SK-N-SH treated with all-trans-retinoic acid at 6 μM for 48 hours (cell line): ENCODE measurements at regions not wholly inside any gene's neighbourhood (a gene's known extent, or its start where the extent isn't known, plus 50 kb on each side); places are given as distances from the start of the nearest gene placed in this dataset.

ENCODE experiments used
- ATAC-seq: fragments of 200-7000 bp; cut with Tn5 transposase; 3 replicates; pipeline ENCODE4 v1.9.1; 2020; ENCODE audit warnings: mild to moderate bottlenecking, moderate library complexity
- ARNTL ChIP-seq: fragments of 450-650 bp; formaldehyde crosslinking; IDR thresholded peaks from 2 replicates; pipeline ENCODE4 v1.5.0; 2020; ENCODE audit warnings: low read depth, mild to moderate bottlenecking, moderate library complexity, borderline replicate concordance
- BACH2 ChIP-seq: fragments of 250-450 bp; sonication (Bioruptor Pico); IDR thresholded peaks from 2 replicates; pipeline ENCODE4 v1.9.0; 2021; ENCODE audit warnings: mild to moderate bottlenecking, borderline replicate concordance
- CREB5 ChIP-seq: fragments of 250-450 bp; sonication (Bioruptor Pico); IDR thresholded peaks from 2 replicates; pipeline ENCODE4 v1.5.1; 2020; ENCODE audit warnings: low read depth, mild to moderate bottlenecking, moderate library complexity
- CSDC2 ChIP-seq: fragments of 250-450 bp; sonication (Bioruptor Pico); IDR thresholded peaks from 2 replicates; pipeline ENCODE4 v1.5.0; 2020; ENCODE audit warnings: mild to moderate bottlenecking, moderate library complexity
- ESRRG ChIP-seq: fragments of 250-450 bp; sonication (Bioruptor Pico); IDR thresholded peaks from 2 replicates; pipeline ENCODE4 v1.6.1; 2021; ENCODE audit warnings: mild to moderate bottlenecking
- ISL1 ChIP-seq: fragments of 250-450 bp; sonication (Bioruptor Pico); IDR thresholded peaks from 2 replicates; pipeline ENCODE4 v2.1.2; 2022; ENCODE audit warnings: mild to moderate bottlenecking, moderate library complexity
- POU6F1 ChIP-seq: fragments of 250-450 bp; sonication (Bioruptor Pico); IDR thresholded peaks from 2 replicates; pipeline ENCODE4 v1.8.0; 2021; ENCODE audit warnings: low read depth, mild to moderate bottlenecking, moderate library complexity, borderline replicate concordance
- PPARA ChIP-seq: fragments of 250-450 bp; sonication (Bioruptor Pico); IDR thresholded peaks from 2 replicates; pipeline ENCODE4 v1.5.0; 2020; ENCODE audit warnings: mild to moderate bottlenecking, borderline replicate concordance
- RARB ChIP-seq: fragments of 250-450 bp; sonication (Bioruptor Pico); IDR thresholded peaks from 2 replicates; pipeline ENCODE4 v1.8.0; 2021; ENCODE audit warnings: mild to moderate bottlenecking, moderate library complexity
- SNAI2 ChIP-seq: fragments of 250-450 bp; sonication (Bioruptor Pico); IDR thresholded peaks from 2 replicates; pipeline ENCODE4 v1.5.0; 2020; ENCODE audit warnings: mild to moderate bottlenecking, moderate library complexity
- TCF4 ChIP-seq: fragments of 250-450 bp; sonication (Bioruptor Pico); IDR thresholded peaks from 2 replicates; pipeline ENCODE4 v1.8.0; 2021; ENCODE audit warnings: mild to moderate bottlenecking, moderate library complexity, borderline replicate concordance
- TOX ChIP-seq: fragments of 250-450 bp; sonication (Bioruptor Pico); IDR thresholded peaks from 2 replicates; pipeline ENCODE4 v1.8.0; 2021; ENCODE audit warnings: mild to moderate bottlenecking, moderate library complexity, borderline replicate concordance
- TSHZ2 ChIP-seq: fragments of 250-450 bp; sonication (Bioruptor Pico); IDR thresholded peaks from 2 replicates; pipeline ENCODE4 v1.5.0; 2020; ENCODE audit warnings: mild to moderate bottlenecking, moderate library complexity
- ZC3H10 ChIP-seq: fragments of 250-450 bp; sonication (Bioruptor Pico); IDR thresholded peaks from 2 replicates; pipeline ENCODE4 v1.5.1; 2021; ENCODE audit warnings: mild to moderate bottlenecking, moderate library complexity
- ZFP3 ChIP-seq: fragments of 250-450 bp; sonication (Bioruptor Pico); IDR thresholded peaks from 2 replicates; pipeline ENCODE4 v1.5.0; 2020; ENCODE audit warnings: mild to moderate bottlenecking, moderate library complexity
- ZFP30 ChIP-seq: fragments of 450-650 bp; formaldehyde crosslinking; IDR thresholded peaks from 2 replicates; pipeline ENCODE4 v1.5.0; 2022; ENCODE audit warnings: mild to moderate bottlenecking, moderate library complexity
- ZNF565 ChIP-seq: fragments of 450-650 bp; formaldehyde crosslinking; conservative IDR thresholded peaks from 2 replicates; pipeline ENCODE4 v1.5.0; 2020; ENCODE audit warnings: low read depth, mild to moderate bottlenecking, moderate library complexity
- ZNF70 ChIP-seq: fragments of 450-650 bp; formaldehyde crosslinking; IDR thresholded peaks from 2 replicates; pipeline ENCODE4 v1.5.0; 2020; ENCODE audit warnings: mild to moderate bottlenecking, moderate library complexity
- ZNF8 ChIP-seq: fragments of 450-650 bp; formaldehyde crosslinking; IDR thresholded peaks from 2 replicates; pipeline ENCODE4 v1.5.0; 2020; ENCODE audit warnings: mild to moderate bottlenecking, moderate library complexity
- TF ChIP-seq, protein P1 (sequence below): fragments of 250-450 bp; sonication (Bioruptor Pico); IDR thresholded peaks from 2 replicates; pipeline ENCODE4 v1.8.0; 2020; ENCODE audit warnings: mild to moderate bottlenecking, moderate library complexity, borderline replicate concordance
- TF ChIP-seq, protein P2 (sequence below): fragments of 250-450 bp; sonication (Bioruptor Pico); IDR thresholded peaks from 2 replicates; pipeline ENCODE4 v1.5.1; 2021; ENCODE audit warnings: mild to moderate bottlenecking, moderate library complexity

- TF ChIP-seq RARB (CRISPR knock-in tag) (no peak), TOX (CRISPR knock-in tag) (no peak), ZC3H10 (CRISPR knock-in tag) (no peak)
Measured at GRCh38 chr2:66217039-66217585, 217.8 kb upstream of the MEIS1 start (continued).

- ATAC-seq = no peak
- TF ChIP-seq PPARA (no peak), CSDC2 (CRISPR knock-in tag) (no peak), ZNF70 (CRISPR knock-in tag) (no peak), ZNF565 (no peak), ARNTL (CRISPR knock-in tag) (no peak), ISL1 (CRISPR knock-in tag) (no peak), ZFP3 (CRISPR knock-in tag) (no peak), ZFP30 (no peak), CREB5 (no peak), SNAI2 (no peak), TSHZ2 (CRISPR knock-in tag) (no peak), ZNF8 (CRISPR knock-in tag) (no peak)
- TF ChIP-seq, protein P1, sequence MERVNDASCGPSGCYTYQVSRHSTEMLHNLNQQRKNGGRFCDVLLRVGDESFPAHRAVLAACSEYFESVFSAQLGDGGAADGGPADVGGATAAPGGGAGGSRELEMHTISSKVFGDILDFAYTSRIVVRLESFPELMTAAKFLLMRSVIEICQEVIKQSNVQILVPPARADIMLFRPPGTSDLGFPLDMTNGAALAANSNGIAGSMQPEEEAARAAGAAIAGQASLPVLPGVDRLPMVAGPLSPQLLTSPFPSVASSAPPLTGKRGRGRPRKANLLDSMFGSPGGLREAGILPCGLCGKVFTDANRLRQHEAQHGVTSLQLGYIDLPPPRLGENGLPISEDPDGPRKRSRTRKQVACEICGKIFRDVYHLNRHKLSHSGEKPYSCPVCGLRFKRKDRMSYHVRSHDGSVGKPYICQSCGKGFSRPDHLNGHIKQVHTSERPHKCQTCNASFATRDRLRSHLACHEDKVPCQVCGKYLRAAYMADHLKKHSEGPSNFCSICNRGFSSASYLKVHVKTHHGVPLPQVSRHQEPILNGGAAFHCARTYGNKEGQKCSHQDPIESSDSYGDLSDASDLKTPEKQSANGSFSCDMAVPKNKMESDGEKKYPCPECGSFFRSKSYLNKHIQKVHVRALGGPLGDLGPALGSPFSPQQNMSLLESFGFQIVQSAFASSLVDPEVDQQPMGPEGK (CRISPR knock-in tag) = no peak
- TF ChIP-seq, protein P2, sequence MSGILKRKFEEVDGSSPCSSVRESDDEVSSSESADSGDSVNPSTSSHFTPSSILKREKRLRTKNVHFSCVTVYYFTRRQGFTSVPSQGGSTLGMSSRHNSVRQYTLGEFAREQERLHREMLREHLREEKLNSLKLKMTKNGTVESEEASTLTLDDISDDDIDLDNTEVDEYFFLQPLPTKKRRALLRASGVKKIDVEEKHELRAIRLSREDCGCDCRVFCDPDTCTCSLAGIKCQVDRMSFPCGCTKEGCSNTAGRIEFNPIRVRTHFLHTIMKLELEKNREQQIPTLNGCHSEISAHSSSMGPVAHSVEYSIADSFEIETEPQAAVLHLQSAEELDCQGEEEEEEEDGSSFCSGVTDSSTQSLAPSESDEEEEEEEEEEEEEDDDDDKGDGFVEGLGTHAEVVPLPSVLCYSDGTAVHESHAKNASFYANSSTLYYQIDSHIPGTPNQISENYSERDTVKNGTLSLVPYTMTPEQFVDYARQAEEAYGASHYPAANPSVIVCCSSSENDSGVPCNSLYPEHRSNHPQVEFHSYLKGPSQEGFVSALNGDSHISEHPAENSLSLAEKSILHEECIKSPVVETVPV = no peak
Measured at GRCh38 chr2:66212749-66213148, 222.2 kb upstream of the MEIS1 start.

DNA sequence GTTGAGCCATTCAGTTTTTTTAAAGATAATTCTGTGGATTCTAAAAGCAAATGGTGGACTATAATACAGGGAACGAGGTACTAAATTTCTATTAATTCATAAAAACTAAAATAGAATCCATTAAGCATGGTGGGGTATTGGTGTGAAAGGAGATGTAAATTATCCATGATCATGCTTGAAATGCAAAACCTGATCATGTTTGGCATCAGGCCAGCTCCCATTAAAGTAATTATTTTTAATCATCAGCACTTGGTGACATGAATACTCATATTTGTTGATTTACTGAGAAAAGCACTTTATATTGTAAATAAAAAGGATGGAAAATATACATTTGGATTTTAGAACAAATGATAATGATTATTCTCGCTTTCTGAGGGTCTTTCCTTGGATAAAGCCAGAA lies 232.3 kb upstream of the MEIS1 start:
- TF ChIP-seq TCF4 (CRISPR knock-in tag) = no peak
- TF ChIP-seq TSHZ2 (CRISPR knock-in tag) = no peak
- no peak for TF ChIP-seq ZNF8 (CRISPR knock-in tag)
- TF ChIP-seq BACH2 (CRISPR knock-in tag) = no peak
- TF ChIP-seq, protein P1 (CRISPR knock-in tag) = no peak
- TF ChIP-seq, protein P2 = no peak
- no peak for TF ChIP-seq ZFP30
- TF ChIP-seq POU6F1 (CRISPR knock-in tag) = no peak
- no peak for TF ChIP-seq ESRRG (CRISPR knock-in tag)
- no peak for TF ChIP-seq ZNF565
- ATAC-seq = no peak
